ENCODE measurements at regions not wholly inside any gene's neighbourhood (a gene's known extent, or its start where the extent isn't known, plus 50 kb on each side); places are given as distances from the start of the nearest gene placed in this dataset.

GRCh38 chr13:54643863-54644262, 1615.2 kb downstream of the OLFM4 start:
- TF ChIP-seq GABPA (IDR thresholded peaks at IDR 0.05 in 1 of 2, conservative IDR thresholded peaks at IDR 0.05 in 1 of 2), result no peak
- TF ChIP-seq, protein P1, sequence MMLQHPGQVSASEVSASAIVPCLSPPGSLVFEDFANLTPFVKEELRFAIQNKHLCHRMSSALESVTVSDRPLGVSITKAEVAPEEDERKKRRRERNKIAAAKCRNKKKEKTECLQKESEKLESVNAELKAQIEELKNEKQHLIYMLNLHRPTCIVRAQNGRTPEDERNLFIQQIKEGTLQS (IDR thresholded peaks at IDR 0.05), result no peak
- TF ChIP-seq ZBTB33 (IDR thresholded peaks at IDR 0.05), result no peak
- no peak for TF ChIP-seq HNF4G (IDR thresholded peaks at IDR 0.05)
- TF ChIP-seq, protein P2, sequence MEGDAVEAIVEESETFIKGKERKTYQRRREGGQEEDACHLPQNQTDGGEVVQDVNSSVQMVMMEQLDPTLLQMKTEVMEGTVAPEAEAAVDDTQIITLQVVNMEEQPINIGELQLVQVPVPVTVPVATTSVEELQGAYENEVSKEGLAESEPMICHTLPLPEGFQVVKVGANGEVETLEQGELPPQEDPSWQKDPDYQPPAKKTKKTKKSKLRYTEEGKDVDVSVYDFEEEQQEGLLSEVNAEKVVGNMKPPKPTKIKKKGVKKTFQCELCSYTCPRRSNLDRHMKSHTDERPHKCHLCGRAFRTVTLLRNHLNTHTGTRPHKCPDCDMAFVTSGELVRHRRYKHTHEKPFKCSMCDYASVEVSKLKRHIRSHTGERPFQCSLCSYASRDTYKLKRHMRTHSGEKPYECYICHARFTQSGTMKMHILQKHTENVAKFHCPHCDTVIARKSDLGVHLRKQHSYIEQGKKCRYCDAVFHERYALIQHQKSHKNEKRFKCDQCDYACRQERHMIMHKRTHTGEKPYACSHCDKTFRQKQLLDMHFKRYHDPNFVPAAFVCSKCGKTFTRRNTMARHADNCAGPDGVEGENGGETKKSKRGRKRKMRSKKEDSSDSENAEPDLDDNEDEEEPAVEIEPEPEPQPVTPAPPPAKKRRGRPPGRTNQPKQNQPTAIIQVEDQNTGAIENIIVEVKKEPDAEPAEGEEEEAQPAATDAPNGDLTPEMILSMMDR (IDR thresholded peaks at IDR 0.05; ENCODE audit: low read depth, low read length, missing input control), result no peak
- no peak for TF ChIP-seq HNF4A (conservative IDR thresholded peaks at IDR 0.05)
- TF ChIP-seq NR2F2 (IDR thresholded peaks at IDR 0.05), result no peak
- TF ChIP-seq, protein P3, sequence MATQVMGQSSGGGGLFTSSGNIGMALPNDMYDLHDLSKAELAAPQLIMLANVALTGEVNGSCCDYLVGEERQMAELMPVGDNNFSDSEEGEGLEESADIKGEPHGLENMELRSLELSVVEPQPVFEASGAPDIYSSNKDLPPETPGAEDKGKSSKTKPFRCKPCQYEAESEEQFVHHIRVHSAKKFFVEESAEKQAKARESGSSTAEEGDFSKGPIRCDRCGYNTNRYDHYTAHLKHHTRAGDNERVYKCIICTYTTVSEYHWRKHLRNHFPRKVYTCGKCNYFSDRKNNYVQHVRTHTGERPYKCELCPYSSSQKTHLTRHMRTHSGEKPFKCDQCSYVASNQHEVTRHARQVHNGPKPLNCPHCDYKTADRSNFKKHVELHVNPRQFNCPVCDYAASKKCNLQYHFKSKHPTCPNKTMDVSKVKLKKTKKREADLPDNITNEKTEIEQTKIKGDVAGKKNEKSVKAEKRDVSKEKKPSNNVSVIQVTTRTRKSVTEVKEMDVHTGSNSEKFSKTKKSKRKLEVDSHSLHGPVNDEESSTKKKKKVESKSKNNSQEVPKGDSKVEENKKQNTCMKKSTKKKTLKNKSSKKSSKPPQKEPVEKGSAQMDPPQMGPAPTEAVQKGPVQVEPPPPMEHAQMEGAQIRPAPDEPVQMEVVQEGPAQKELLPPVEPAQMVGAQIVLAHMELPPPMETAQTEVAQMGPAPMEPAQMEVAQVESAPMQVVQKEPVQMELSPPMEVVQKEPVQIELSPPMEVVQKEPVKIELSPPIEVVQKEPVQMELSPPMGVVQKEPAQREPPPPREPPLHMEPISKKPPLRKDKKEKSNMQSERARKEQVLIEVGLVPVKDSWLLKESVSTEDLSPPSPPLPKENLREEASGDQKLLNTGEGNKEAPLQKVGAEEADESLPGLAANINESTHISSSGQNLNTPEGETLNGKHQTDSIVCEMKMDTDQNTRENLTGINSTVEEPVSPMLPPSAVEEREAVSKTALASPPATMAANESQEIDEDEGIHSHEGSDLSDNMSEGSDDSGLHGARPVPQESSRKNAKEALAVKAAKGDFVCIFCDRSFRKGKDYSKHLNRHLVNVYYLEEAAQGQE (IDR thresholded peaks at IDR 0.05), result no peak
- no peak for TF ChIP-seq TAF1 (conservative IDR thresholded peaks at IDR 0.05)
- TF ChIP-seq FOXA1 (IDR thresholded peaks at IDR 0.05), result no peak
- TF ChIP-seq FOXA2 (IDR thresholded peaks at IDR 0.05), result no peak
- no peak for TF ChIP-seq SP1 (IDR thresholded peaks at IDR 0.05)
- TF ChIP-seq JUND (IDR thresholded peaks at IDR 0.05), result no peak

DNA sequence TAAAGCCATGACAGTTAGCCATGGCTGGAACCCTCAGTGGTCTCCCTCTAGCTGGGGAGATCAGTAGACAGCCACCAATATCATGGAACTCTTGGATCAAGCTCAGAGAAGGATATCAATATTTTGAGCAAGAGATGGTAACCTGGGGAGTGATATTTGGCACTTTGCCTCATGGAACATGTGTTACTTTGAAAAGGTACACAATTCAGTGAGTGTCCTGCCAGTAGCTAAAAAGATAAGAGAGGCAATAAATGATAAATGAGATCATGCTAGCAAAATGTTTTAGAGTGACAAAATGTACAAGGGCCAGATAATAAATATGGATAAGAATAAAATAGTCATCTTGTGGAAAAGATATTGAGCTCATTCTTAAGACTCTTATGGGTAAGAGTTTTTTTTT, 1618.7 kb downstream of the OLFM4 start:
- H3K4me3 ChIP-seq (ENCODE audit: low read depth in 1 of 3, low read length in 3 of 3), result no peak overlapping the region
- H3K27ac ChIP-seq (ENCODE audit: low read depth in 1 of 2, low read length in 2 of 2), result no peak overlapping the region
- TF ChIP-seq JUND (IDR thresholded peaks at IDR 0.05), result no peak
- TF ChIP-seq, protein P2 (IDR thresholded peaks at IDR 0.05; ENCODE audit: low read depth, low read length, missing input control), result no peak
- no peak for TF ChIP-seq HNF4G (IDR thresholded peaks at IDR 0.05)
- TF ChIP-seq, protein P1 (IDR thresholded peaks at IDR 0.05), result no peak
- no peak for TF ChIP-seq FOXA2 (IDR thresholded peaks at IDR 0.05)
- no peak for TF ChIP-seq NR2F2 (IDR thresholded peaks at IDR 0.05)
- TF ChIP-seq YY1 (IDR thresholded peaks at IDR 0.05), result no peak
- no peak for TF ChIP-seq SP1 (IDR thresholded peaks at IDR 0.05)
- no peak for TF ChIP-seq HNF4A (conservative IDR thresholded peaks at IDR 0.05)
- no peak for TF ChIP-seq EGR1 (IDR thresholded peaks at IDR 0.05; ENCODE audit: low read depth in 2 of 2)
- TF ChIP-seq RXRA (IDR thresholded peaks at IDR 0.05), result no peak
- no peak for TF ChIP-seq TAF1 (conservative IDR thresholded peaks at IDR 0.05)
- TF ChIP-seq GABPA (IDR thresholded peaks at IDR 0.05 in 1 of 2, conservative IDR thresholded peaks at IDR 0.05 in 1 of 2), result no peak
- no peaks in the 10 kb centered on the region for H3K36me3 ChIP-seq (ENCODE audit: control insufficient read depth in 4 of 4, insufficient read depth in 3 of 4, low read depth in 1 of 4, low read length in 3 of 4)
- H3K4me1 ChIP-seq (ENCODE audit: control insufficient read depth in 4 of 4, insufficient read depth in 4 of 4, low read length in 3 of 4), result no peaks in the 10 kb centered on the region
- no peak overlapping the region for H3K9ac ChIP-seq (ENCODE audit: low read depth in 1 of 2, low read length in 2 of 2)
- no peak for DNase-seq (ENCODE audit: low spot score)
- no peaks in the 10 kb centered on the region for H3K27me3 ChIP-seq (ENCODE audit: control insufficient read depth in 4 of 4, insufficient read depth in 4 of 4, low read length in 3 of 4)
- no peaks in the 10 kb centered on the region for H3K9me3 ChIP-seq (ENCODE audit: control insufficient read depth in 4 of 4, low read length in 3 of 4)

More at GRCh38 chr13:54643863-54644262, 1615.2 kb downstream of the OLFM4 start:
- no peaks in the 10 kb centered on the region for H3K36me3 ChIP-seq (ENCODE audit: control insufficient read depth in 4 of 4, insufficient read depth in 3 of 4, low read depth in 1 of 4, low read length in 3 of 4)
- H3K4me1 ChIP-seq (ENCODE audit: control insufficient read depth in 4 of 4, insufficient read depth in 4 of 4, low read length in 3 of 4), result no peaks in the 10 kb centered on the region
- no peak for DNase-seq (ENCODE audit: low spot score)
- H3K4me3 ChIP-seq (ENCODE audit: low read depth in 1 of 3, low read length in 3 of 3), result no peak overlapping the region
- H3K27me3 ChIP-seq (ENCODE audit: control insufficient read depth in 4 of 4, insufficient read depth in 4 of 4, low read length in 3 of 4), result no peaks in the 10 kb centered on the region
- no peaks in the 10 kb centered on the region for H3K9me3 ChIP-seq (ENCODE audit: control insufficient read depth in 4 of 4, low read length in 3 of 4)
- no peak overlapping the region for H3K27ac ChIP-seq (ENCODE audit: low read depth in 1 of 2, low read length in 2 of 2)
- H3K9ac ChIP-seq (ENCODE audit: low read depth in 1 of 2, low read length in 2 of 2), result no peak overlapping the region
